ENCODE measurements at regions not wholly inside any gene's neighbourhood (a gene's known extent, or its start where the extent isn't known, plus 50 kb on each side); places are given as distances from the start of the nearest gene placed in this dataset.
"Not testable (repeated sequence)": the region's sequence is repeated elsewhere in the genome, so short reads cannot be mapped to it uniquely, and the experiment has no call there.

- Histone ChIP-seq H3K36me3 (no peaks in the 10 kb centered on the region), H3K4me3 (no peak overlapping the region), H3K27me3 (no peaks in the 10 kb centered on the region), H3K27ac (no peak overlapping the region), H3K4me1 (no peaks in the 10 kb centered on the region), H3K9me3 (no peaks in the 10 kb centered on the region)
- DNase-seq (ENCODE audit: low spot score in 2 of 2), result no peak
- no peak for TF ChIP-seq EP300 (IDR thresholded peaks at IDR 0.05)
- TF ChIP-seq CTCF (IDR thresholded peaks at IDR 0.05), result no peak
- no peak for TF ChIP-seq POLR2AphosphoS5 (IDR thresholded peaks at IDR 0.05)
- no peak for TF ChIP-seq POLR2A (IDR thresholded peaks at IDR 0.05)
- WGBS, result 87% methylated on average over 4 of the region's 4 CpGs
Measured at GRCh38 chr21:35386491-35387079, 337.5 kb upstream of the RUNX1 start.

- TF ChIP-seq POLR2A (IDR thresholded peaks at IDR 0.05) (no peak), EP300 (IDR thresholded peaks at IDR 0.05) (no peak), POLR2AphosphoS5 (IDR thresholded peaks at IDR 0.05) (no peak), CTCF (IDR thresholded peaks at IDR 0.05) (no peak)
- H3K27ac ChIP-seq, result no peak overlapping the region
- H3K4me1 ChIP-seq, result no peaks in the 10 kb centered on the region
- H3K9me3 ChIP-seq, result no peaks in the 10 kb centered on the region
- no peak for DNase-seq (ENCODE audit: low spot score in 2 of 2)
- no peaks in the 10 kb centered on the region for H3K27me3 ChIP-seq
- no peaks in the 10 kb centered on the region for H3K36me3 ChIP-seq
- H3K4me3 ChIP-seq, result no peak overlapping the region
- WGBS, result 95% methylated on average over 2 of the region's 2 CpGs
Measured at GRCh38 chr21:35384375-35384774, 335.3 kb upstream of the RUNX1 start.

GRCh38 chr21:35382696-35383095 lies 333.6 kb upstream of the RUNX1 start:
- H3K4me3 ChIP-seq, result no peak overlapping the region

GRCh38 chr21:35381743-35382310 lies 332.7 kb upstream of the RUNX1 start:
- 85% methylated on average over 6 of the region's 6 CpGs for WGBS
- DNase-seq (ENCODE audit: low spot score in 2 of 2), result no peak
- TF ChIP-seq CTCF (IDR thresholded peaks at IDR 0.05) (no peak), POLR2A (IDR thresholded peaks at IDR 0.05) (no peak), EP300 (IDR thresholded peaks at IDR 0.05) (no peak), POLR2AphosphoS5 (IDR thresholded peaks at IDR 0.05) (no peak)
- Histone ChIP-seq H3K4me3 (no peak overlapping the region), H3K27ac (no peak overlapping the region), H3K4me1 (no peaks in the 10 kb centered on the region), H3K36me3 (no peaks in the 10 kb centered on the region), H3K27me3 (no peaks in the 10 kb centered on the region), H3K9me3 (no peaks in the 10 kb centered on the region)

More at GRCh38 chr21:35382696-35383095, 333.6 kb upstream of the RUNX1 start:
- no peaks in the 10 kb centered on the region for H3K4me1 ChIP-seq
- H3K9me3 ChIP-seq, result no peaks in the 10 kb centered on the region
- no peaks in the 10 kb centered on the region for H3K36me3 ChIP-seq
- TF ChIP-seq POLR2A (IDR thresholded peaks at IDR 0.05) (no peak), POLR2AphosphoS5 (IDR thresholded peaks at IDR 0.05) (no peak), CTCF (IDR thresholded peaks at IDR 0.05) (no peak), EP300 (IDR thresholded peaks at IDR 0.05) (no peak)
- no peaks in the 10 kb centered on the region for H3K27me3 ChIP-seq
- no peak for DNase-seq (ENCODE audit: low spot score in 2 of 2)
- 85% methylated on average over 6 of the region's 6 CpGs for WGBS
- no peak overlapping the region for H3K27ac ChIP-seq

GRCh38 chr21:35380304-35380703 lies 331.2 kb upstream of the RUNX1 start:
- not testable (repeated sequence) for H3K36me3 ChIP-seq; H3K27me3 ChIP-seq; H3K4me3 ChIP-seq; H3K27ac ChIP-seq; DNase-seq (ENCODE audit: low spot score in 2 of 2); H3K9me3 ChIP-seq; H3K4me1 ChIP-seq
- WGBS, result 98% methylated on average over 3 of the region's 3 CpGs

GRCh38 chr21:35378881-35379280 lies 329.8 kb upstream of the RUNX1 start:
- no peak for TF ChIP-seq POLR2A (IDR thresholded peaks at IDR 0.05)
- no peaks in the 10 kb centered on the region for H3K36me3 ChIP-seq
- WGBS, result 77% methylated on average over 1 of the region's 1 CpG
- no peaks in the 10 kb centered on the region for H3K9me3 ChIP-seq
- H3K4me1 ChIP-seq, result no peaks in the 10 kb centered on the region
- no peak overlapping the region for H3K27ac ChIP-seq
- no peaks in the 10 kb centered on the region for H3K27me3 ChIP-seq
- DNase-seq (ENCODE audit: low spot score in 2 of 2), result no peak
- no peak overlapping the region for H3K4me3 ChIP-seq

Measured in suprapubic skin (tissue), 4 donors.